Ascending aorta (tissue), 2 donors: ENCODE measurements at regions not wholly inside any gene's neighbourhood (a gene's known extent, or its start where the extent isn't known, plus 50 kb on each side); places are given as distances from the start of the nearest gene placed in this dataset.
A peak's percentile ranks its signal among the peaks of the same experiment; 100 is the strongest.

Source experiments
- DNase-seq, 2 donors: peaks; one replicate each; pipeline ENCODE4 v3.0.0-alpha.2; 2019; ENCODE audit warnings: low spot score in 2 of 2
- H3K27ac ChIP-seq, 2 donors: fragments of 200-600 bp; sonication (generic); one replicate each; pipeline ENCODE4 v1.5.1; 2016 to 2017; ENCODE audit warnings: mild to moderate bottlenecking in 1 of 2
- H3K27me3 ChIP-seq: fragments of 200-600 bp; sonication (generic); one replicate; pipeline ENCODE4 v1.5.1; 2017
- H3K36me3 ChIP-seq, 2 donors: fragments of 200-600 bp; sonication (generic); one replicate each; pipeline ENCODE4 v1.5.1; 2016
- H3K4me1 ChIP-seq, 2 donors: fragments of 200-600 bp; sonication (generic); one replicate each; pipeline ENCODE4 v1.5.1; 2016 to 2017; ENCODE audit warnings: mild to moderate bottlenecking in 1 of 2
- H3K4me3 ChIP-seq, 2 donors: fragments of 200-600 bp; sonication (generic); one replicate each; pipeline ENCODE4 v1.5.1; 2016 to 2017; ENCODE audit warnings: mild to moderate bottlenecking in 1 of 2
- H3K9me3 ChIP-seq, 2 donors: fragments of 200-600 bp; sonication (generic); one replicate each; pipeline ENCODE4 v1.5.1; 2016
- CTCF ChIP-seq, 3 experiments: fragments of 200-600 bp in 2 of 3; fragments of 450-650 bp in 1 of 3; sonication (generic) in 2 of 3; IDR thresholded peaks; one replicate each; pipeline ENCODE4 v1.5.1; 2016 to 2019; ENCODE audit warnings: antibody characterized with exemption in 3 of 3, mild to moderate bottlenecking in 1 of 3, moderate library complexity in 1 of 3
- intact Hi-C: fragments of 100-400 bp; cut with DNase I; formaldehyde crosslinking; loops from one replicate; pipeline ENCODE4 v1.15.1; 2023

GRCh38 chr10:22476601-22477321, 131.5 kb downstream of the SPAG6 start:
- no peak for TF ChIP-seq CTCF (IDR thresholded peaks at IDR 0.05)
- Histone ChIP-seq H3K4me3 (peak overlapping the region; percentile 55 to 65), H3K4me1 (peaks cover 0 to 8% of the 10 kb centered on the region in 2 donors), H3K36me3 (no peaks in the 10 kb centered on the region), H3K27ac (no peak overlapping the region), H3K9me3 (no peaks in the 10 kb centered on the region), H3K27me3 (peaks cover 18% of the 10 kb centered on the region)
- intact Hi-C loops = no loop called here
- no peak for DNase-seq

DNA sequence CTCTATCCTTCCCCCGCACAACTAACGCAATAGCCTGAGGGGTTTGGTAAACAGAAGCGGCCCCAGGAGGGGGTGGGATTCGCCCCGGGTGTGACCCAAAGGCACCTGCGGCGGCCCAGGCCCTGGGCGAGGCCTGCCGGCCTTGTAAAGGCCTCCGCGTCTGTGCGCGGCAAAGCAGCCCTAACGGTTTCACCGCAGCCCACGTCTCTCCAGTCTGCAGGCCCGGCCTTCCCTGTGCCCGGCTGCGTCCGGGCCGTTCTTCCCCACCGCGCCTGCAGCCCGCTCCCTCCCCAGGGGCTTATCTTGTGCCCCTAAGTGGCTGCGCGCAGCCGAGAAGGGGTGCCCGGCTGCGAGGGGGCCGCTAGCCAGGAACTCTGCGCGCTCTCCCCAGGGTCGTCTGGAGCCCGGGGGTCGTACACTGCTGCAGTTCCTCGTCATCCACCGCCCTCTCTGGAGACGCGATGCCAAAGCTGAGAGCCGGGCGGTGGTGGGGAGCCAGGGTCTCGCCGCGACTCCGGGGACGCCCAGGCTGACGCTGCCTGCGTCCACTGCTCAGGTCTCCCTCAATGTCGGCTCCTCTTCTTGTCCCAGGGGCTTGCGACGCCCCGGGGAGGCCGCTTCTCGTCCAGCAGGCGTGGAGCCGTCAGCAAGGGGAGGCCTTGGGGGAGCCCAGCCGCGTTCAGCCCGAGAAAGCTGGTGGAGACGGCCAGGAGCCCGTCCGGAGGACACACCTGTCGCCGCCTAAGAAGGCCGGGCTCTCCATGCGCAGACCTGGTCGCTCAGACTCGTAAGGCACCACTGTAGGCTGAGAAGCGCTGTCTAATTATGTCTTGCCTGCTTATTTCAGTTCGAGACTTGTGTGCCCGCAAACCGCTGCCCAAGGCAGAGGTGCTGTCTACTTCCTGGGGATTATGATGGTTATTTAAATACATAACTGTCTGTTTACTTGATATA, 132.3 kb downstream of the SPAG6 start:
- H3K27ac ChIP-seq = no peak overlapping the region
- DNase-seq = no peak
- H3K4me1 ChIP-seq = peaks cover 0 to 8% of the 10 kb centered on the region in 2 donors
- H3K36me3 ChIP-seq = no peaks in the 10 kb centered on the region
- TF ChIP-seq CTCF (IDR thresholded peaks at IDR 0.05) = no peak
- H3K9me3 ChIP-seq = no peaks in the 10 kb centered on the region
- H3K27me3 ChIP-seq = peaks cover 18% of the 10 kb centered on the region
- intact Hi-C loops = no loop called here
- no peak overlapping the region for H3K4me3 ChIP-seq

- no peaks in the 10 kb centered on the region for H3K36me3 ChIP-seq
- peaks cover 18% of the 10 kb centered on the region for H3K27me3 ChIP-seq
- peaks cover 0 to 8% of the 10 kb centered on the region in 2 donors for H3K4me1 ChIP-seq
- H3K9me3 ChIP-seq = no peaks in the 10 kb centered on the region
- intact Hi-C loops = no loop called here
- no peak for TF ChIP-seq CTCF (IDR thresholded peaks at IDR 0.05)
- no peak for DNase-seq
- H3K4me3 ChIP-seq = no peak overlapping the region
- no peak overlapping the region for H3K27ac ChIP-seq
Observed at GRCh38 chr10:22478555-22479334, 133.4 kb downstream of the SPAG6 start.

DNA sequence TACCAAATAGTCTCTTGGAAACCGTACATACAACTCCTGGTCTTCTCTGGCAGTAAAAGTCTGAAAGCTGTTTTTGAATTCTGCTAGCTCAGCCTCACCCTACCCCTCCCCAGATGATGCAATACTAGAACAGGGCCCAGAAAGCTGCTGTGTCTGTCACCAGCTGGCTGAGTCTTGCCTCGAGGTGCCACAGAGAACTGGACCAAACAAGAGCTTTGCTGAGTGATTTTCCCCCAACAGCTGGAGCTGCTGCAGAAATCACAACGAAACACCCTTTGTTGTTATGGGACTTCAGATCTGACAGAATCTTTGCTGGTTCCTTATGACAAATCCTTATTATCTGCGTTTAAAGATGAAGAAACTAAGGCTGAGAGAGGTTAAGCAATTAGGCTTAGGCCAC, 134.1 kb downstream of the SPAG6 start:
- H3K4me1 ChIP-seq = peaks cover 0 to 8% of the 10 kb centered on the region in 2 donors
- peaks cover 18% of the 10 kb centered on the region for H3K27me3 ChIP-seq
- intact Hi-C loops = no loop called here
- no peaks in the 10 kb centered on the region for H3K36me3 ChIP-seq
- DNase-seq = no peak
- H3K27ac ChIP-seq = no peak overlapping the region
- TF ChIP-seq CTCF (IDR thresholded peaks at IDR 0.05) = no peak
- H3K4me3 ChIP-seq = no peak overlapping the region
- no peaks in the 10 kb centered on the region for H3K9me3 ChIP-seq

GRCh38 chr10:22481106-22481505, 135.8 kb downstream of the SPAG6 start:
- no peak for DNase-seq
- no peaks in the 10 kb centered on the region for H3K9me3 ChIP-seq
- peaks cover 0 to 3% of the 10 kb centered on the region in 2 donors for H3K4me1 ChIP-seq
- H3K27ac ChIP-seq = no peak overlapping the region
- H3K36me3 ChIP-seq = no peaks in the 10 kb centered on the region
- H3K4me3 ChIP-seq = no peak overlapping the region
- intact Hi-C loops = no loop called here
- H3K27me3 ChIP-seq = peaks cover 7% of the 10 kb centered on the region
- no peak for TF ChIP-seq CTCF (IDR thresholded peaks at IDR 0.05)
